Endothelial cell of umbilical vein (primary cell): ENCODE measurements at regions not wholly inside any gene's neighbourhood (a gene's known extent, or its start where the extent isn't known, plus 50 kb on each side); places are given as distances from the start of the nearest gene placed in this dataset.

Experiments
- BruUV-seq: library from RNA; stranded (reverse); fragments of 400-500 nt; replicated peaks from 2 replicates; lab custom pipeline; 2021; lab: Mats Ljungman, UMichigan
- CTCF ChIA-PET: fragments of 300-600, 350-600 bp; sonication (Branson Sonifier 250); formaldehyde crosslinking; loops from one replicate; lab custom pipeline; 2021; ENCODE audit warnings: antibody characterized with exemption, inconsistent platforms; lab: Charles Lee
- POLR2A ChIA-PET: fragments of 300-600, 350-600 bp; sonication (Branson Sonifier 250); formaldehyde crosslinking; loops from one replicate; lab custom pipeline; 2021; ENCODE audit warnings: antibody characterized with exemption, inconsistent platforms; lab: Charles Lee
- DNase-seq: peaks from one replicate; pipeline ENCODE4 v3.0.0-alpha.2; 2011; ENCODE audit warnings: low read depth, low spot score
- FAIRE-seq: peaks from 2 replicates; lab custom pipeline; 2011; peaks lifted over from hg19 to GRCh38; lab: Jason Lieb, UNC
- H2AFZ ChIP-seq: 2 replicates; pipeline ENCODE4 v1.6.0; 2012; ENCODE audit warnings: low read depth, low read length, control low read depth, inconsistent platforms
- H3K27ac ChIP-seq: 2 replicates; pipeline ENCODE4 v1.5.1; 2011; ENCODE audit warnings: low read depth, mild to moderate bottlenecking, control low read depth, low read length, moderate library complexity; ENCODE audit not compliant: insufficient read depth
- H3K27me3 ChIP-seq, 2 experiments: 2 replicates each; pipeline versions ENCODE4 v1.6.0 to v1.6.1; 2011; ENCODE audit warnings: low read length in 2 of 2, mixed read lengths in 1 of 2; ENCODE audit not compliant: control insufficient read depth in 2 of 2, insufficient read depth in 2 of 2
- H3K36me3 ChIP-seq, 2 experiments: 2 replicates in 1 of 2; 3 replicates in 1 of 2; pipeline ENCODE4 v1.5.1; 2011; ENCODE audit warnings: low read length in 2 of 2, mild to moderate bottlenecking in 1 of 2, moderate library complexity in 1 of 2; ENCODE audit not compliant: control insufficient read depth in 2 of 2, insufficient read depth in 2 of 2; ENCODE audit errors: extremely low read depth in 1 of 2
- H3K4me1 ChIP-seq: 3 replicates; pipeline ENCODE4 v1.5.1; 2011; ENCODE audit warnings: mild to moderate bottlenecking, low read length; ENCODE audit not compliant: control insufficient read depth, insufficient read depth; ENCODE audit errors: extremely low read depth
- H3K4me2 ChIP-seq: 2 replicates; pipeline ENCODE4 v1.6.1; 2011; ENCODE audit warnings: low read length, control low read depth, mixed read lengths; ENCODE audit not compliant: insufficient read depth
- H3K4me3 ChIP-seq, 3 experiments: fragments of 200-600 bp in 1 of 3; sonication (generic), shearing (Covaris generic) in 1 of 3; replicated peaks in 1 of 3; 2 replicates each; pipeline ENCODE4 v1.5.1; 2011 to 2016; ENCODE audit warnings: control low read depth in 3 of 3, low read length in 3 of 3, mild to moderate bottlenecking in 2 of 3, inconsistent platforms in 1 of 3, low read depth in 1 of 3, moderate library complexity in 1 of 3; ENCODE audit not compliant: insufficient read depth in 1 of 3
- H3K79me2 ChIP-seq: 2 replicates; pipeline ENCODE4 v1.6.0; 2012; ENCODE audit warnings: low read length, inconsistent platforms; ENCODE audit not compliant: control insufficient read depth, insufficient read depth
- H3K9ac ChIP-seq: replicated peaks from 2 replicates; pipeline ENCODE3; 2011; ENCODE audit warnings: low read length, control low read depth; ENCODE audit not compliant: insufficient read depth; ENCODE audit errors: extremely low read depth
- H3K9me1 ChIP-seq: replicated peaks from 3 replicates; pipeline ENCODE4 v1.6.0; 2011; ENCODE audit warnings: mild to moderate bottlenecking, low read length; ENCODE audit not compliant: control insufficient read depth, insufficient read depth; ENCODE audit errors: extremely low read depth
- H3K9me3 ChIP-seq: replicated peaks from 2 replicates; pipeline ENCODE4 v1.5.1; 2012; ENCODE audit warnings: low read length, inconsistent platforms; ENCODE audit not compliant: control insufficient read depth, insufficient read depth
- H4K20me1 ChIP-seq: replicated peaks from 2 replicates; pipeline ENCODE3; 2011; ENCODE audit warnings: mild to moderate bottlenecking, low read length; ENCODE audit not compliant: control insufficient read depth, insufficient read depth; ENCODE audit errors: extremely low read depth
- EZH2 ChIP-seq: IDR thresholded peaks from 2 replicates; pipeline ENCODE4 v1.6.1; 2012; ENCODE audit warnings: borderline replicate concordance, low read depth, mild to moderate bottlenecking, moderate library complexity, low read length, inconsistent platforms; ENCODE audit not compliant: severe bottlenecking
- GATA2 ChIP-seq: IDR thresholded peaks from 2 replicates; pipeline ENCODE4 v1.7.0; 2011; ENCODE audit warnings: low read depth, mild to moderate bottlenecking, moderate library complexity, mixed read lengths, low read length; ENCODE audit not compliant: insufficient read length, insufficient read depth
- MAX ChIP-seq: IDR thresholded peaks from 2 replicates; pipeline ENCODE4 v1.6.1; 2011; ENCODE audit not compliant: insufficient read depth, insufficient read length
- POLR2A ChIP-seq: IDR thresholded peaks from 2 replicates; pipeline ENCODE4 v1.6.1; 2012; ENCODE audit warnings: low read depth, mild to moderate bottlenecking, control low read depth, low read length
- POLR2AphosphoS5 ChIP-seq: IDR thresholded peaks from 2 replicates; pipeline ENCODE4 v1.6.1; 2012; ENCODE audit warnings: low read depth, mild to moderate bottlenecking, control low read depth, low read length, moderate library complexity; ENCODE audit not compliant: insufficient read depth
- dilution Hi-C: fragments of 300-500 bp; cut with MboI; formaldehyde crosslinking; loops from one replicate; pipeline ENCODE4 v1.15.0; 2019; ENCODE audit warnings: low sequenced_read_pairs; ENCODE audit not compliant: extremely low pct_ligation_motif_present
- intact Hi-C: fragments of 100-400 bp; cut with micrococcal nuclease; formaldehyde crosslinking; loops from one replicate; pipeline ENCODE4 v1.10.0; 2022
- TF ChIP-seq, protein P1 (sequence below), 2 donors: IDR thresholded peaks; 1 replicate in 1 of 2; 2 replicates in 1 of 2; pipeline ENCODE4 v1.5.1; 2011; ENCODE audit warnings: low read length in 2 of 2, mild to moderate bottlenecking in 2 of 2, moderate library complexity in 2 of 2, control low read depth in 1 of 2, inconsistent platforms in 1 of 2, low read depth in 1 of 2; ENCODE audit not compliant: insufficient read depth in 1 of 2; ENCODE audit errors: extremely low read depth in 1 of 2

DNA sequence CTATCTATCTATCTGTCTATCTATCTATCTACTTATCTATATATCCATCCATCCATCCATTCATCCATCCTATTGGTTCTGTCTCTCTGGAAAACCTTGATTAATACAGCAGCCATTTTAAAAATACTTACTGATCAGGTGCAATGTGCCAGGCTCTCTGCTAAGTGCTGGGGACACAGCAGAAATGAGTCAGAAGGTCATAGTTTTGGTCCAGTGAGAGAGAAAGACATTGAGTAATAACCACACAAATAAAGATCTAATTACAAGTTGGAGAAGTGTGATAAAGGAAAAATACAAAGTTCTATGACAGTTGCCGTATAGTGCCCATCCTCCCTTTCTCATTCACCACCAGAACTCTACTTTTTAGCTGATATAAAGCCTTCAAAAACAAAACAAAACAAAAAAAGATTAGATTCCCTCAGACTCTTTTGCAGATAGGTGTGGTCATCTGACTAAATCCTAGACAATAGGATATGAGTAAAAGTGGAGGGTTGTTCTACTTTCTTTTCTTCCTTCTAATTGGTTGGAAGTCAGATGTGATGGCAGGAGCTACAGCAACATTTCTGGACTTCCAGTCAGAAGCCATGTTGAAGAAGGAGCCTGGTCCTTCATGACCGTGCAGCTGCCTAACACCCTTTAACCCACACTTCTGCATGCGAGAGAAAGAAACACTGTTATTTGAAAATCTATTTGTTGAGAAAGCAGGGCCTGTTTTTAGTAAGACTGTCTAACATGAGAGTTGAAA lies 72.0 kb upstream of the TOX3 start:
- no TSS peak for BruUV-seq

More for the DNA sequence above, 72.0 kb upstream of the TOX3 start:
- intact Hi-C loops (no loop called here), dilution Hi-C loops (no loop called here)
- H3K9me3 ChIP-seq: peaks cover 2% of the 10 kb centered on the region
- no peak overlapping the region for H3K27ac ChIP-seq
- no peaks in the 10 kb centered on the region for H3K36me3 ChIP-seq
- H3K4me3 ChIP-seq: no peak overlapping the region
- no peaks in the 10 kb centered on the region for H3K4me1 ChIP-seq
- no peaks in the 10 kb centered on the region for H4K20me1 ChIP-seq
- no peak overlapping the region for H2AFZ ChIP-seq
- no peak overlapping the region for H3K4me2 ChIP-seq
- CTCF ChIA-PET: no interaction called here
- H3K79me2 ChIP-seq: no peaks in the 10 kb centered on the region
- H3K27me3 ChIP-seq: no peaks in the 10 kb centered on the region
- FAIRE-seq: no peak
- DNase-seq: no peak
- no peak overlapping the region for H3K9ac ChIP-seq
- POLR2A ChIA-PET: no interaction called here
- TF ChIP-seq, protein P1, sequence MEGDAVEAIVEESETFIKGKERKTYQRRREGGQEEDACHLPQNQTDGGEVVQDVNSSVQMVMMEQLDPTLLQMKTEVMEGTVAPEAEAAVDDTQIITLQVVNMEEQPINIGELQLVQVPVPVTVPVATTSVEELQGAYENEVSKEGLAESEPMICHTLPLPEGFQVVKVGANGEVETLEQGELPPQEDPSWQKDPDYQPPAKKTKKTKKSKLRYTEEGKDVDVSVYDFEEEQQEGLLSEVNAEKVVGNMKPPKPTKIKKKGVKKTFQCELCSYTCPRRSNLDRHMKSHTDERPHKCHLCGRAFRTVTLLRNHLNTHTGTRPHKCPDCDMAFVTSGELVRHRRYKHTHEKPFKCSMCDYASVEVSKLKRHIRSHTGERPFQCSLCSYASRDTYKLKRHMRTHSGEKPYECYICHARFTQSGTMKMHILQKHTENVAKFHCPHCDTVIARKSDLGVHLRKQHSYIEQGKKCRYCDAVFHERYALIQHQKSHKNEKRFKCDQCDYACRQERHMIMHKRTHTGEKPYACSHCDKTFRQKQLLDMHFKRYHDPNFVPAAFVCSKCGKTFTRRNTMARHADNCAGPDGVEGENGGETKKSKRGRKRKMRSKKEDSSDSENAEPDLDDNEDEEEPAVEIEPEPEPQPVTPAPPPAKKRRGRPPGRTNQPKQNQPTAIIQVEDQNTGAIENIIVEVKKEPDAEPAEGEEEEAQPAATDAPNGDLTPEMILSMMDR (IDR thresholded peaks at IDR 0.05; ENCODE audit: extremely low read depth in 1 of 2, insufficient read depth in 1 of 2, low read depth in 1 of 2, low read length in 2 of 2): no peak
- no peak for TF ChIP-seq MAX
- no peak for TF ChIP-seq POLR2A
- no peak for TF ChIP-seq EZH2
- no peak for TF ChIP-seq POLR2AphosphoS5
- TF ChIP-seq GATA2: no peak
- H3K9me1 ChIP-seq: no peaks in the 10 kb centered on the region
